GM18526 (cell line): ENCODE measurements at regions not wholly inside any gene's neighbourhood (a gene's known extent, or its start where the extent isn't known, plus 50 kb on each side); places are given as distances from the start of the nearest gene placed in this dataset.

ENCODE experiments used
- POLR2A ChIP-seq: IDR thresholded peaks from 3 replicates; pipeline ENCODE4 v1.6.1; 2011; ENCODE audit not compliant: insufficient read length; ENCODE audit errors: extremely low read depth

DNA sequence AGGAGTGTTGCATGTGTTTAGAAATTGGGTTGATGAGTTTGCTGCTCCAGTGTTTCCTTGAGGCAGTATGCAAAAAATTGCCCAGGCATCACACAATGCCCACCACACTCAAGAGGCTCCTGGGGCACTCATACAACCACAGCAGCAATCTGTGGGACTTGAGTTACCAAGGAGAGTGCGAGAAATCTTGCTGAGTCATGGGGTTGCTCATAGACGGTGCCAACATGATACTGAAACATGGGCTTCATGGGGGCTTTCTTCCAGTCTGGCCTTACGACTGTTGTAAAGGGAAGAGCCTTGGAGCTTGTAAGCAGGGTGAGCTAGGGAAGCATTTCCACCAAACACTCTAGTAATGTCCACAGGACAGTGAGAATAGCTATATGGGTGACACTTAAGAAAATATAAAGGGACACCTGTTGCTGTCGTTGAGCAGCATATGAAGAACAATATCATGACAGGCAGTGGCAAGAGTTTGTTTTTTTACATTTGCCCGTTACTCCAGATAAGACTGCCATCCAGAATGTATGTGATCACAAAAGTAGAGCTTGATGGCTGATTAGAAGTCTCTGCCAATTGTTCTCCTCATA, 1237.4 kb downstream of the UQCRFS1 start:
- no peak for TF ChIP-seq POLR2A

DNA sequence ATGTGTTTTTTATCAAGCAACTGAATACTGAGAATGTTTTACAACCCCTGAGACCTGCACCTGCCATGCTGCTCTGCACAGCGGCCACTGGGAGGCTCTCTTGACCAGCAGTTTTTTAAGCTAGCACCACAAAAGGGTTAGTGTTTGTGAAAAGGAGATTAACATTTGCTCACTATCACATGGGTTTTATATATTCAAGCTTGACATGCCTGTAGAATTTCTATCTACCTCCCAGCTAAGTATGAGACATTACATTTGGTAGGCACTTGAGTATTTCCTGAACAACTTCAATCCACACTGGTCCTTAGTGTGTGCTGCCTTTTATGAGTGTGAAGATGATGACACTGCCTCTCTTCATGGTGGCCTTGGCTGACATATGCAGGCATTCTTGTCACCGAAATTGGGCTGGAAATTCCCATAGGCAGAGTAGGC, 1238.9 kb downstream of the UQCRFS1 start:
- no peak for TF ChIP-seq POLR2A

DNA sequence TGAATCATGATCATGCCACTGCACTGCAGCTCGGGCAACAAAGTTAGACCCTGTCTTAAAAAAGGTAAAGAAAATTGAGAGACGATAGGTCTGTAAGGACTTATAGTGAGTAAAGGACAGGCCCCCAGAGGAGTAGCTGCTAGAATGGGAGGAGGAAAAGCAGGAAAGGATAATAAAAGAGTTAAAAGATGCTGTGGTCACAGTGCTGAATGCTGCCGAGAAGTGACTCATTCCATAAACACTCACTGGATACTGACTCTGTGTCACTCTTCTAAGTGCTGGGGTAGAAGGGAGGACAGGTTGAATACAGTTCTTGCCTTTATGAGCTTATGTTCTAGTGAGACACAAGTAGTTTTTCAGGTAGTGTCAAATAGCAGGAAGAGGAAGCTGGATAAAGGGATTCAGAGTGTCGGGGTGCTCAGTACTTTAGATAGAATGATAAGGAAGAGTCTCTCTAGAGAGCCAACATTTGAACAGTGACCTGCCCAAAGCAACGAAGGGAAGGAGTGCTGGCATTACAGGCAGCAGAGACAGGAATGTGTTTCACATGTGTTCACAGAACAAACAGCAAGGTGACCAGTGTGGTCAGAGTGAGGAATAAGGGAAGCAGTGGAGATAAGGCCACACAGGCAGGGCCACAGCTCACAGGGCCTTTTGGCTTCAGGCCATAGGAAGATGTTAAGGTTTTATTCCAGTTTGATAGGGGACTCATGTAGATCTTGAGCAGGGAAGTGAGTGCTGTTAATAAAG, 1240.5 kb downstream of the UQCRFS1 start:
- TF ChIP-seq POLR2A = no peak

DNA sequence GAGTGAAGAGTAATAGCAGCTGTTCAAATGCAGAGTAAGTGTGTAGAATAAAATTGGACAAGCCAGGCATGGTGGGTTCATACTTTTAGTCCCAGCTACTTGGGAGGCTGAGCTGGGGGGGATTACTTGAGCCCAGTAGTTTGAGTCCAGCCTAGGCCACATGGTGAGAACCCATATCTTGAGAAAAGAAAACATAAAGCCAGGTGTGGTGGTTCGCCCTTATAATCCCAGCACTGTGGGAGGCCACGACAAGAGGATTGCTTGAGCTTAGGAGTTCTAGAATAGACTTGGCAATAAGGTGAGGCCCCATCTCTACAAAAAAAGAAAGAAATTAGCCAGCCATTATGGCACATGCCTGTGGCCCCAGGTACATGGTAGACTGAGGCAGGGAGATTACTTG, 1241.1 kb downstream of the UQCRFS1 start:
- no peak for TF ChIP-seq POLR2A

DNA sequence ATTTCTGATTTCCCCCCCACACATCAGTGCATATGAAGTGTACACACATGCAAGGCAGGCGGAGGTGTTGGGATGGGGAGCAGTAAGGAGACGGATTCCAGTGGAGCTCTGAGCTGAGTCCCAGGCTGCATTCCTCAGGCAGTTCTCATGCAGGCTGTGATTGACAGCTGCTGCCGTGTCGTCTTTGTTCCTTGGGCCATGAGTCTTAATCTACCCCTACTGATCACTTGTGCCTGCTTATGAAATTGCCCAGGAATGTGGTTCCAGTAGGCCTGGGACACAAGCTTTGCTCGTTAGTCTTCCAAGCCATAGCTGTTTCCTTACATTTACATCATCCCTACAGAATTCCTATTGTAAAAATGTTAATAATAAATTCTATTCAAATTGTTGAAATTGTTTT, 1241.9 kb downstream of the UQCRFS1 start:
- TF ChIP-seq POLR2A = no peak

DNA sequence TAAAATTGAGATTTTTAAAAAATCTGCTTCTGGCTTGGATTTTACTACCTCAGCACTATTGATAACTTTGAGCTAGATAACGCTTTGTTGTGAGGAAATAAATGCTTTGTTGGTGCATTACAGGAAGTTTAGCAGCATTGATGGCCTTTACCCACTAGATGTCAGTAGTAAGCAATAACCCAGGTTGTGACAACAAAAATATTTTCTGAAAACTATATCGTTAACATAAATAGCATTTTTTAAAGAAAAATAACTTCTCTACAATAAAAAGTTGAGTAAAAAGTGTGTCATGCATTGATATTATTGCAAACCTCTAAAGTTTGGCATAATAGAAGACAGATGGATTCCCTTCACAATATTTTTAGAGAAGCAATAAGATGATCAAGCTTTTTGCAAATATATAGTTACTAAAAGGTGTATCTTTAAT, 1246.5 kb downstream of the UQCRFS1 start:
- no peak for TF ChIP-seq POLR2A

DNA sequence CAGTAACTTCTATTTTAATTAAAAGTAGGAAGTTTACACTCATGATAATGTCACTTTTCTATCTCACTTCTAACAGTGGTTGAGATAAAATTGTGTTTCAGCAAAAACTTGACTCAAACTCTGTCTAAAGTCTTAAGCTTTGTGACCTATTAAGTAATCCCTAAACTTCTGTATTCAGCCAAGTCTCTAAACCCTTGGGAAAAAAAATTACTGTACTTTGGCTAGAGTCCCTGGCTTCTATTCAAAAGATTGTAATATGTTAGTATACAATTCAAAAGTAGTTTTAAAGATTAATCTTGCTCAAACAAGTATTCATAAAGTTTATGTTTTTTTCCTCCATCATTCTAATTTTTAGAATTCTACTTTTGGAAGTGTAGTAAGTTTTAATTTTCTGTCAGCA, 1248.8 kb downstream of the UQCRFS1 start:
- TF ChIP-seq POLR2A = no peak

DNA sequence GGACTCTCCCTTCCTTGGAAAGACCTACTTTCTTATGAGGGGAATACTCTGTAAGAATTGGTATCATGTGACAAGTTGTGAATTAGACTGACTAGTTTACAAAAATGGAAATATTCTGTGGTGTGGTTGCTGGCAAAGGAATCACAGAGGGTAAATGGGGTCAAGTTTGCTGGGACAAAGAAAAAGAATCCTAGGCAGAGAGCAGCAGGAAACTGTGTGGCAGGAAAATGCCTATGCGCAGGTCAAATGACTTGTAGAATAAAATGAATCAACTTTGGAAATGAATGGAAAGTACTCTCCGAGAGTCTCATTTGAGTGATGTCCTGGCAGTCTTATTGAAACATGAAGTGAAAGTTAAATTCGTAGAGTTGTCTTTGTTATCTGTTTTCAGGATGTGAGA, 1250.7 kb downstream of the UQCRFS1 start:
- no peak for TF ChIP-seq POLR2A

DNA sequence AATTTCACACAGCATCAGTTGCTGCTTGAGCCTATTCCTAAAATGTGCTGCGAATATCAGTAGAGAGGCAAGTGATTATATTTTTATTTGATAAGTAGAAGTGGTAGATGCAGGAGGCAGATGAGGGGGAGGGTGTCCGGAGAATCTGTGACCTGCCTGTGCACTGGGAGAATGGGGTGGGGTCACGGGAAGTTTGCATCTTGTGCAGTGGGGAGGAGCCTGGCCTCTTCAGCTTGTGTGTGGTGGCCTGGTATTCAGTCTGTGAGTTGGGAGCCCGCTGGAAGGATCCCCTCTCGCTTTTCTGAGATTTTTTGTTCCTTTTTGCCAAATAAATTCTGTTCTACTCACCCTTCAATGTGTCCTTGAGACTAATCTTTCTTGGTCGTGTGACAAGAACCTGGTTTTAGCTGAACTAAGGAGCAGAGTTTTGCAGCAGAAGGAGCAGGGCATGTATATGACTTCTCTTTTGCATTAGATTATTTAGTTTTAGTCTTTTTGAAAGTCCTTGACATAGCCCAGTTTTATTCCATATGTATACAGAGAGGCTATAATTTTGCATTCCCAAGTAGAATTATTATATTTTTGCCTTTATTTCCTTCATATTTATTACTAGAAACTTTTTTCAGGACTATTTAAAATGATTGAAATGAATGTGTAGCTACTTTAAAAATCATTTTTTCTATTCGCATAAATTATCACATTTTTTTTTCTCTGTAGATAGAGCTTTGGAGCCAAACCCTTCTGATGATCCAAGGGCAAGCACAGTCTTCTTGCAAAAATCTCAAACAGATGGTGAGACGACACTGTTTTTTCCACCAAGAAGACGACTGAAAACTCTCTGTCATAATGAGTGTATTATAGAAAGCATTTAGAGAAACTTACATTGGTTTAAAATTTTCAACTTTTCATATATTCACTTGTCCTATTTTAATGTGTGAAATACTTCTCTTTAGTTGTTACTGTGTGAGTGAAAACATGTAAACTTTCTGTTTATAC, 1257.2 kb downstream of the UQCRFS1 start:
- TF ChIP-seq POLR2A = no peak

DNA sequence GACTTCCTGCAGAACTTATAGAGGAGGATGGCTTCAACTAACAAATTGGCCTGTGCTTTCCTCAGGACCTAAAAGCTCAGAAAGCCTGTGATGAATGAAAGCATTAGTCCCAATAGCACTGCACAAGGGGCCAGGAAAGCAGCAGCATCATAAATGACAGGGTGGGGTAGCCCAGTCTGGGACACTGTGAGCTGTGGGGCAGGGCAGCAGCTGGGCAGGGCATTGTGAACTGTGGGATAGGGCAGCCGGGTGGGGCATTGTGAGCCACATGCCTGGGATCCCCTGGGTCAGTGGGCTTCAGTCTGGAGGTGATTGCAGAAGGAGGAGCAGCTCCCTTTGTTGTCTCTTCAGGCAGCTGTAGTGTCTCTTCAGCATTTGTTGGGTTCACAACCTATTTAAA, 1276.8 kb downstream of the UQCRFS1 start:
- no peak for TF ChIP-seq POLR2A

DNA sequence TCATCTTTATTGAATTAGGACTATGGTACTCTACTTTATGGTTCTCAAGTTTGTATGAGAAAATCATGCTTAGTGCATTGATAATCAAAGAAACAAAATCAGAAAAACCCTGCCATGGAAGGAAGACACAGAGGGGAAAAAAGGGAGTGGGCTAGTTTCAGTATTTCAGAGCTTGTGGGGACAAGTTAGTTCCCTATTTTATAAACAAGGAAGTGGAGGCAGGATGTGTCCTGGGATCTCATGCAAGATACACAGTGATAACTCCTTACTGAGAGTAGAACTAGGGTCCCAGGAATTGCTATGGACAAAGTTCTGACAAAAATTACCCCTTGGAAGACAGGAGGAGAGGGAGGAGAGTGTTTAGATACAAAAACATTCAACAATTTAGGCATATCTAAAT, 1277.3 kb downstream of the UQCRFS1 start:
- TF ChIP-seq POLR2A = no peak

DNA sequence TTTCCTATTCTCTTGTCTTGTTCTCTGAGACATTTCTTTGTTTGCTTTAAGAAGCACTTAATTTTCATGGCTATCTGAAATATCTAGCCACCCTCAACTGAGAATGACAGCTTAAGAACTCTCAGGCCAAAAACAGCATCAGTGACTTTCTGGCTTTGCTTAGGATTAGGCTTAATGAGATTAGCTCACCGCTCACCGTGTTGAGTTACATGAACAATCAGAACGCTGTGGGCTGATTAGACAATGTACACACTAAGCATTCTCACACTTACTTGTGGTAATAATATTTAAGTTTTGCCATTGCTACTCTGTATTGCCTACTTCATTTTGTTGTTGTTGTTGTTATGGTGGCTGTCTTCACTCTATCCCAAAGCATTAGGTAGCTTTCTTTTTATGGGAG, 1283.6 kb downstream of the UQCRFS1 start:
- TF ChIP-seq POLR2A = no peak

DNA sequence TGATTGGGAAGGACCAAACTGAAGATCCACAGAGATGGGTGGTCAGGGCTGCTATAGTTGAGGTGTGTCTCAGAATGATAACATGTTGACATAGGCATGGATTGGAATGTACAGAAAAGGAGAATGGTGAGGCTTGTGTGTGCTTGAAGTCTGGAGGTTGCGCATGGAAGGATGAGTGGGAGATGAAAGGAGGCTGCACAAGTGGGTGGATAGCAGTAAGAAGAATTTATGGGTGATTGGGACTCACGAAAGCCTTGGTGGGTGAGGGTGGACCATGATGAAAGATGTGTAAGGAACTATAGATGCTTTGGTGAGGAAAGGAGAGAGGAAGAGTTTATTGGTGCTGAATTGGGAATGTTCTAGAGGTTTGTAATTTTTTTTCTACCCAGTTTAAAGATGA, 1287.7 kb downstream of the UQCRFS1 start:
- no peak for TF ChIP-seq POLR2A

DNA sequence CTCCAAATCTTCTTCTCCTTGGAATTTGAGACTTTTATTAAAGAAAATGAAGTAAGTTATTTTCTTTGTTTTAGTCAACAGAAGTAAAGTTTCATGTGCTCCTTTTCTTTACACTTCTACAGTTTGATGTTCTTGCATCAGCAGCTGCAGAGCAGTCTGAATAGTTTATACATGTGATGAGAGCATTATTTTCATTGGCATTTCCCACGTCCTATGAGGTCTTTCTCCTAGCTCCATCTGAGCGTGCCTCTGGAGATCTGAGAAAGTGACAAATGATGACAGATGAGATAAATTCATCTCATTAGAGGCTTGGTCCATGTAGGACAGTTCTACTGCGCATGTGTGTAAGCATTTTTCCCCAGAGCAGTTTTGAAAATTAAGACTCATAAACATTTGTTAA, 1290.0 kb downstream of the UQCRFS1 start:
- no peak for TF ChIP-seq POLR2A

DNA sequence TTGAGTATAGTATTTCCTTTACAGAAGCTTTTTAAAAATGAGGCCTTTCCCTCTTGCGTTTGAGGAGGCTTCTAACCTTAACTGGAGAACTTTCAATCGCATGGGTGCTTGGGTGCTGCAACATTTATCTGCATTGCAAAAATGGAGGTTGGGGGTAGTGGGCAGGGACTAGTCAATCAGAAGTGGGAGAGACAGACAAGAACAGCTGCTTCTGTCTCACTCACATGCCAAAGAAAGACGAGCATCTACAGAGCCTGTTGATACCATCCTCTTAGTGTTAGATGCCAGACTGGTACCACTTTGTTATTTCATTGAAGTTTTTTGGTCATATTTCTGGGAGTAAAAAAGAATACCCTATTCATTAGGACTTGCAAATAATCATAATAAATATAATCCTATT, 1292.2 kb downstream of the UQCRFS1 start:
- no peak for TF ChIP-seq POLR2A

DNA sequence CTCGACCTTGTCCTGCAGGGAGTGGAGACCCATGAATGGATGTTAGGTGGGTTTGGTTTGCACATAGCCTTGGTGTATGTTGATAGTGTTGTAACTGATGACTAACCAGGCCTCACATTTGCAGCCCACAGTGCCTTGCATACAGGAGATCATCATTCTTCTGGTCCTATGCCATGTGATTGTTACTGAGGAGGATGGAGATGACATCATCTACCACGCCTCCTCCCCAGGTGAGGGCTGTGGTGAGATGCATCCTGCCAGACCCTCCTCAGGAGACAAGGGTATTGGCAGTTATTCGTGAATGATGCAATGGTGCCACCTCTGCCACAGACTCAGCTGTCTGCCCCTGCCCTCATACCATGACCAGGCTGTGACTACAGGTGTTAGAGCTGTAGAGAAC, 1294.1 kb downstream of the UQCRFS1 start:
- no peak for TF ChIP-seq POLR2A

DNA sequence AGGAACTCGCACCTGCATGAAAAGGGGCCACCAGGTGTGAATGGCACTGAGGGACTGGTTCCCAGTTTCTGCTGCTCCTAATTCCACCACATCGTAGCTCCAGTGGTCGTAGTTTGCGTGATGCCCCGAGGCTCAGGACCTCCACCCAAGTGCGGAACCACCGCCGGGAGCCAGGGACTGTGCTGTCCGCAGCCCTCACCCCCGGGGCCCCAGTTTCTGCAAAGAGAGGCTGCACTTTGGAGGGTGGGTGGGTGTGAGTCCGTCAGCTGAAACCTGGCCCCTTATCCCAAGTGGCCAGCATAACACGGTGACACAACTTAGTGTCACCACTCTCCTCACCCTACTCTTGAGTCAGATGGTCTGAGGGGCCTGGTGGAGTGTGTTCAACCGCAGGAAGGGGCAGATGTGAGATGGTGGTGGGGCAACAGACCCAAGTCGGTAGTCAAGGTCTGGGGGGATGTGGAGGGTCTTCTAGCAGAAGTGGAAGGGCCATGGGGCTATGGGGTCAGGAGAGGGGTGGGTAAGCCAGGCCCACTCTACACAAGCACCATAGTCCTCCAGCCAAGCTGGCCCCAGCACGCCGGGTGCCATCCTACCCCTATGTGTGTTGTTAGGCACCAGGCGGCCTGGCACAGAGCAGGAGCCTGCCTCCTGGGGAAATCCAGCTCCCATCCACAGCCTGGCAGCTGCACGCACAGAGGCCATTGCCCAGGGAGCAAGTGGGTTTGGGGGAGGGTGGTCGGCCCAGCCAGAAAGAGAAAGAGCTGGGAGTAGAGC, 1301.6 kb downstream of the UQCRFS1 start:
- no peak for TF ChIP-seq POLR2A
